HG02840 (cell line): ENCODE measurements at regions not wholly inside any gene's neighbourhood (a gene's known extent, or its start where the extent isn't known, plus 50 kb on each side); places are given as distances from the start of the nearest gene placed in this dataset.

Experiments
- ATAC-seq: cut with Tn5 transposase; IDR thresholded peaks from one replicate; pipeline ENCODE4 v1.9.1; 2021; ENCODE audit warnings: mild to moderate bottlenecking, moderate library complexity, moderate number of reproducible peaks; ENCODE audit not compliant: unreplicated experiment, low FRiP score

DNA sequence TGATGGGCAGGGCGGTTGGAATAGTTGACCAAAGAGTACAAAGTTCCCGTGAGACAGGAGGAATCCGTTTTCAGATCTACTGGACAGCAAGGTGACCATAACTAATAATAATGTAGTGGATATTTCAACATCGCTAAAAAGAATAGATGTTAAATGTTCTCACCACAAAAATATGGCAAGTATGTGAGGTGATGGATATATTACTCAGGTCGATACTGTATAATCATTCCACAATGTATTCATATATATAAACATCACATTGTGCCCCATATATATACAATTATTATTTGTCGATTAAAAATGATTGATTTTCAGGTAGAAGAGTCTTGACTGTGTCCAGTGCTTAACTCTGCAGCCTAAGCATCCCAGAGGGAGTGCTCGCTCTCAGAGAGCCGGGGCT is 141.6 kb upstream of the TENM3 start:
- ATAC-seq: no peak

DNA sequence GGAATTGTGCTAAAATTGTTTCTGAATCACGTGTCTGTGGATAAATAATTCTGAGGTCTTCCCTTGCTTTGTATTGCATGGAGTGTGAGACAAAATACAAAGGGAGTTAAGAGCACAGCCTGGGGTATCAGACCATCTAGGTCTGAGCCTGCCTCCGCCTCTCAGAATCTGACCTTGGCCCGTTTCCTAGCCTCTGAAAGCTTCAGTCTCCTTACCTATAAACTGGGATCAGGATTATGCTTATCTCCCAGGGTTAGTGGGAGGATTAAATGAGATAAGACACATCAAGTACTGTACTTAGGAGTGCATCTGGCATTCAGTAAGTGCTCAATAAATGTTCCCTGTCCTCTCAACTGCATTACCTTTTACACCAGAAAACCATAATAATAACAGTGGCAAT is 140.6 kb upstream of the TENM3 start:
- no peak for ATAC-seq

DNA sequence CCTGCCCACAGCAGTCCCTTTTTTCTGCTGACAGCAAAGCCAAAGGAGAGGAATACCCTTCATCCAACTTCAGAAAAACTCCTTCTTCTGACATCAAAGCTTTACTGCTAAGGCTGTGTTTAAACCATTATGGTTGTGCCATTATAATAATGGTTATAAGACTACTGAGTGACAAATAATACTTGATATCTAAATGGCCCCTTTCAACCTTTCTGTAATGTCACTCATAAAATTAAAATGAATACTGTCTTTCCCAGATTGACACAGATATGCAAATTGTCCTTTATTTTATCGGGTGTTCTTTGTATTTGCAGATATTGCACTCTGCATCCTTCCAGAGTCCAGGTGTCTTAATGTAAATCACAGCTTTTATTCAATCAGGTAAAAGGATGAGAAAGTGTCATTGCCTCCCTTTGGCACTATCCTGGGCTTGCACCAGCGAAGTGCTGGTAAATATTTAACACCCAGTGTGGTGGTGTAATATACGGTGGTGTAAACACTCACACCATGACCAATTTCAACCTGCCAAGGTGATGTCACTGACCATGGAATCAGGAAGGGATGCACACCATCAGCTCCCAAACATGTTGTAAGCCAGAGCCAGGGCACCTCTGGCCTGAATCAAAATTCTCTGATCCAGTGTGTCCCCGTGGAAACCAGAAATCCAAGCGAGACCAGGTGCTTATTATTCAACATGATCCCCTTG is 139.4 kb upstream of the TENM3 start:
- no peak for ATAC-seq

DNA sequence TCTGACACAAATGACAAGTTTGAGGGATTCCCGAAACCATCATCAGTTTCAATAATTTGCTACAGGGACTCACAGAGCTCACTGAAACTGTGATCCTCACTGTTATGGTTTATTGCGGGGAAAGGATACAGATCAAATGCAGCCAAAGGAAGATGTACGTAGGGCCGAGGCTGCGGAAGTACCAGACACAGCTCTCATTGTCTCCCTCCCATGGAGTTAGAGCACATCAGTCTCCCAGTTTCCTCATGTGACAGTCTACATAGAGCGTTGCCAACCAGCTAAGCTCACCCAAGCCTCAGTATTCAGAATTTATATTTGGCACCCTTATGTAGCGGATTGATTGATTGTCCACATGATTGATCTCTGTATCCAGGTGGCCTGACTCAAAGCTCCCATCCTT is 137.8 kb upstream of the TENM3 start:
- ATAC-seq: no peak

DNA sequence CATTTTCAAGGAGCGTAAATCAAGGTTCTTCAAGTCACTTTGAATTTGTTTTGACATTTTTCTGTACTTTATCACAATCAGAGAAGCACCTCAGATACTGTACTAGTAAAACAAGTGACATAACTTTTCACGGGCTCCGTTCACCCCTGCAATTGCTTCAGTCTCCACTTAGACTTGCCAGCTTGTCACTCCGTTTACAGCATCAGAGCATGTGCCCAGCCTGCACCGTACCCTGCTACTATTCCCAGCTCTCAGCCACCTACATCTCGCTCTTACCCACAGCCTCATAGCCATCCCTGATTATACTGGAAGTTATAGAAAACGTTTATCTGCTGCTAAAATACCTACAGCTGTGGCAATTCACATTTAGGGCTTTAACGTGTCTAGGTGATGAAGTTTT is 135.3 kb upstream of the TENM3 start:
- ATAC-seq: no peak

DNA sequence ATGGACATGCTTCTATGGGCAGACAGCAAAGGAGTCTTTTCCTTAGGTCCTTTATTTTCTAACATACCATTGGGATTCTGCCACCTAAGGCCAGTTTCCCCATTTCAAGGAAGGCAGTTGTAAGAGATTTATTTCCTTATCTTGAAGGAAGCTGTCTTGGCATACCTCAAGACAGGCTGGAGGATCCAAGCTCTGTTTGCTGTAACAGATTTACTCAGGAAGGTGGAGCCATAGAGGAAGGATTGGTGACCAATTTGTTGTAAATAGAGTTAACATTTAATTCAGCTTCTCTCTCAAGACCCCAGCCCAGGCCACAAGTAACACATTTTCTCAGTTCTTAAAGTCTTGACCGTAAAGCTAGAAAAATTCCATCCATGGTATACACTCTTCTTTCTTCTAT is 131.6 kb upstream of the TENM3 start:
- ATAC-seq: no peak

DNA sequence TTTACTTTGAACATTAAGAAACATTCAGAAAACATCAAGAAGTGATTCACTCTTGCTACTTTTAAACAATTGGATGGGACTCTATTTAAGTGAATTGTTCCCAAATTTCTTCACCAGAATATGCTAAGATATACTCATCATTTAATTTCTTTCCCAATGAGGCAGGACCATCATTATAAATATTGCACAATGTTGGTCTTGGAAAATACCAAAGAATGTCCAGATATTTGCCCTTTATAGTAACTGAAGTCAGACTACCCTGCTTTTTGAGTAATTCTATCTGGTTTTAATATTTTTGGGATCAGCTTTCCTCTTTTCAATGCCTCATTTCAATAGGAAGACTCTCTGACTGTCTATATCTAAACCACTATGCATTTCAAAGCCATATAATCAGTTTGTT is 129.4 kb upstream of the TENM3 start:
- no peak for ATAC-seq

DNA sequence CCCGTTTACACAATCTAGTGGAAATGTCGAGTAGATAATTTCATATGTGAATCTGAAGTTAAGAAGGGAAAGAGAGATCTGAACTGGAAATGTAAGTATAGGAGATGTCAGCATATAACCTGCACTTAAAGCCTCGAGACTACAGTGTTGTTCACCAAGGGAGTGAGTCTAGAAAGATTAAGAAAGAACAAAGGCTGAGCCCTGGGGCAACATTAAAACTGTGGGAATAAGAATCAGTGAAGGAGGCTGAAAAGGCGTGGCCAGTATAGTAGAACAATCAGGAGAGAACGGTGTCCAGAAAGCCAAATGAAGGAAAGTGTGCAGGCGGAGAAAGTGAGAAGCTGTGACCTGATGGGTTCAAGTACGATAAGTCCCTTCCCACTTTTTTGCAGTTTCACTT is 118.8 kb upstream of the TENM3 start:
- ATAC-seq: no peak

DNA sequence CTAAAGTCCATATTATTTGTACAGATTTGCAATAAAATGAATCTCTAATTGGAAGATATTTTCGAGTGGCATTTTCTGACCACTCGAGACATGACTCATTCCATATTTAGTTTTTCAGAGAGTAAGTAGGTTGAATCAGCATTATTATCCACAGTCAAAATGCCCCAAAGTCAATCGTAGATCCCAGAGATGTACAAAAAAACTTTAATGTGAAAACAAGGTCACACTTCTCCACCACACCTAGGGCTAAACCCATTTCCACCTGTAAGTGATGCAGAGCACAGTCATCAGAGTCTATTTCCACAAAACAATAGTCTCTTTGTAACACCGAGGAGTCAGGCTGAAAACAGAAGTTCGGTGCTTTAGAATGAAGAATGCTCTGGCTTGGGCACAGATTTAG is 117.1 kb upstream of the TENM3 start:
- no peak for ATAC-seq

DNA sequence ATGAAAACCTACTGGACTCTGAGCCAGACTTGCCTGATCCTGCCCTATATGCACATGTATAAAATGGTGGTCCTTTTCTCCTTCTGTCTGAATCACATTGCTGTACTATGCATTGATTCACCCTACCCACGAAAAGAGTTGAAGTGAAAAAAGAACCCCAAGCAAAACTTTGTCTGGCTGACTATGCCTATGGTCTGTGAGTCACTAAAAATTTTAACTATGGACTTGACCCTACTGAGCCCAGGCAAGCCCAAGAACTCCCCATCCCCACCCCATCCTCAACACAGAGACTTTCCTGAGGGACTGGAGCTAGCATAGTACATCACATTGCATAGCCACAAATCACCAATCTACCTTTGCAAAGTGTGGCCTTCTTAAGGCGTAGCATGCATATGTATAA is 116.6 kb upstream of the TENM3 start:
- ATAC-seq: no peak

DNA sequence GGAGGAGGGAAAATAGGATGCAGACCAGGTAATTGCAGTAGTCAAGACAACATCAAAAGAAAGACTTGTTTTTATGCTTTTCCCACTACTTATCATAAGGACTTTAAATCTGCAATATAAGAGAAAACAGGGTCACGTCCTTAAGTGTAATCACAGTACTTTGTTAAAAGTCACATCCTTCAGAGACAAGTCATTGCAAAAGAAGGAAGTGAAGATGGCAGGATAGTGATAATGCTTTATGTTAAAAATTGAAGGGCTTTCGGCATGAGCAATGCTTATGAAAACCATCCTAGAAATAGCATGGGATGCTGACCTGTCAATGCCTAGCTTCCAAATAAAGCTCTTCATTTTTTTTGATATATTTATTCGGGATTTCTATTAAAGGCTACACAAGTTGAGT is 110.2 kb upstream of the TENM3 start:
- ATAC-seq: no peak

DNA sequence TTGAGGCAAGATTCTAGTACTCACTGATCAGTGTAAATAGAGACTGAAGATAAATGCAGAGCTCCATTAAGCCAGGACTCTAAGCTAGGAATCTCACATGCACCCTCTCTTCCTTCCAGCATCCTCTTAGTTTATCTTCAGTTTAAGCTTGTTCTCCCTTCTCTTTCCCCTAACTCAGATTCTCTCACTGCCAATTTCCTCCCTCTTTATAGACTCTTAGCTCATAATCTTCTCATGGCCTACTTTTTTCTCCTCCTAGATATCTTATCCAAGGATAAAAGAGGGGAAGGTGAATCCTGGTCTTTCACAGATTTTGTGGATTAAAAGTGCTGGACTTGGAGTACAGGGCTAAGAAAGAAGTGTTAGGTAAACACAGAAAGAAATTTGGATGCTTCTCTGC is 108.9 kb upstream of the TENM3 start:
- ATAC-seq: no peak

DNA sequence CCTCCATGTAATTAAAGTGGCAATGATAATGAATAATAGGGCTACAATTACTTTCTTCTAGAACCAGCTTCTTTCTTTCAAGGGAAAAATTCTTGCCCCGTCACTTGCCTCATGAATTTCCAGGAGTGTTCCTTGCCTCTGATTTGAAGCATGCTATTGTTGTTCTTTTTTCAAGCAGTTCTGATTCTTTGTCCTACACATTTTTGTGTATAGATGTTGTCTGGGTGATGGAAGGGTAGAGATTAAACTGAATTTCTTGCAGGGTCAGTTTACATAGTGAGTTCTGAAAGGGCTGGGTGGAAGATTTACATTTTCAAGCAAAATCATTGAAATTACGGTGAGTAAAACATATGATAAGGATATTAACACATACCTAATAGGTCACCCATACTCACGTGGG is 107.0 kb upstream of the TENM3 start:
- ATAC-seq: no peak

DNA sequence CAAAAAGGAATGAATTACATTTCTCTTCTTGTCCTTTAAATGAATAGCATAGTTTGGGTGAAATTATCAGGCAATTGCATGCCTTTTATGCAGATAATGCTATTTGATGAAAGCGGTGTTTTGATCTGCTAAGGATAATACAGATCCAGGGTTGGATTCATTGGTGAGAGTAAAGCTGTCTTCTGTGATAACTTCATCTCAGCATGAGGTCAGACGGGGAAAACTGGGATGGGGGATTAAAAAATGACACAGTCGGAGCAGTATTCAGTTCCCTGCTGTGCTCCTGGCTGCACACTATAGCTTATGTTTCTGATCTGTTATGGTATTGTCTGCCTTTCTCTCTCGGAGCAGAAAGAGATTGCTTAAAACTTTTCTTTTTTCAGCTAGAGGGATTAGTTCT is 105.9 kb upstream of the TENM3 start:
- no peak for ATAC-seq

DNA sequence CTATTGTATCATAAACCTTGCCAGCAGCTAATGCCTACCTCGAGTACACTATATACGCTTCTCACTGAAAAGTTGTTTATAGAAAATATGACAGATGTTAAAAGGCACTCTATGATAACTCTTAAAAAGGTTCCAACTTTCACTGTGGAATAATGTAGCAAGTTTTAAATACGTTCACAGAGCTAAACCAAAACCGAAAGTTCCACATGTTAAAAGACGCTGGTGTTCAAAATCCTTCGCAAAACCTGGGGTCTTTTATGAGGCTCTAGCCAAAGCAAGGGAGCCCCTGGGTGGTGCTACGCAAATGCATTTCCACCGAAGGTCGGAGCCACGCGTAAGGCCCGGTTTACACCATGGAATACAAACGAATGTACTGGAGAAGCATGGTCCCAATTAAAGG is 103.7 kb upstream of the TENM3 start:
- no peak for ATAC-seq

DNA sequence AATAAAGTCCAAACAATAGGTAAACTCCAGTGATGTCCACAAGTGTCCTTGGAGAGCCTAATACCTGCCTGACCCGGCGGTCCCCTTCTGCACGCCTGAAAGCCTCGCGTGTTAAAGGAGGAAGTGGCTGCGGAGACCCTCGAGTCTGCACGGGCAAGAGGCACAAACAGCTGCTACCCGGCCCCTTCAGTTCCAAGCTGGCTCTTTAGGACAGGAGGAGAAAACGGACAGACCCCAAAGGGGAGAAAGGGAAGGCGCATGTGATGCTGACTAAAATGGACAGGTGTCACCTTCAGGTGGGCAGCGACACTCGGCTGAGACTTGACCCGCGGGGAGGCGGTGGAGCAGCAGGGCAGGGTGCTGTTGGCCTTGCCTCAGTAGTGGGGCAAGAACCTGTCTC is 102.7 kb upstream of the TENM3 start:
- no peak for ATAC-seq

DNA sequence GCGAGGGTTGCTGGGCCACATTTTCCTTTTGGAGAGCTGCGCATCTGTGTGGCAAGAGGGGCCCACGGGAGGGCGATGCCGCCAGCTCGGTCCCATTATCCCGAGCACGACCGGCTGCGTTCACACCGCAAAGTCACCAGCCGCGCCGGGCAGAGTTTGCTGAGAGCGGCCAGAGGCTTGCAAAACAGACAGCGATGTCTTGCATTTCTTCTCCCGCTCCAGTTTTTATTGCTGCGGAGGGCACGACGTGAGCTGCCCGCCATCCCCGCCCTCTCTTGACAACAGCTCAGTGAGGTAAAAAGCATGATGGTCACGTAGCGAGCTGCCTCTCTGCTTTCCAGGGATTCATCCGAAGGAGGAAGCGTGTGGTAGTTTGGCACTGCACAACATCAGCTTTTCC is 102.1 kb upstream of the TENM3 start:
- no peak for ATAC-seq

DNA sequence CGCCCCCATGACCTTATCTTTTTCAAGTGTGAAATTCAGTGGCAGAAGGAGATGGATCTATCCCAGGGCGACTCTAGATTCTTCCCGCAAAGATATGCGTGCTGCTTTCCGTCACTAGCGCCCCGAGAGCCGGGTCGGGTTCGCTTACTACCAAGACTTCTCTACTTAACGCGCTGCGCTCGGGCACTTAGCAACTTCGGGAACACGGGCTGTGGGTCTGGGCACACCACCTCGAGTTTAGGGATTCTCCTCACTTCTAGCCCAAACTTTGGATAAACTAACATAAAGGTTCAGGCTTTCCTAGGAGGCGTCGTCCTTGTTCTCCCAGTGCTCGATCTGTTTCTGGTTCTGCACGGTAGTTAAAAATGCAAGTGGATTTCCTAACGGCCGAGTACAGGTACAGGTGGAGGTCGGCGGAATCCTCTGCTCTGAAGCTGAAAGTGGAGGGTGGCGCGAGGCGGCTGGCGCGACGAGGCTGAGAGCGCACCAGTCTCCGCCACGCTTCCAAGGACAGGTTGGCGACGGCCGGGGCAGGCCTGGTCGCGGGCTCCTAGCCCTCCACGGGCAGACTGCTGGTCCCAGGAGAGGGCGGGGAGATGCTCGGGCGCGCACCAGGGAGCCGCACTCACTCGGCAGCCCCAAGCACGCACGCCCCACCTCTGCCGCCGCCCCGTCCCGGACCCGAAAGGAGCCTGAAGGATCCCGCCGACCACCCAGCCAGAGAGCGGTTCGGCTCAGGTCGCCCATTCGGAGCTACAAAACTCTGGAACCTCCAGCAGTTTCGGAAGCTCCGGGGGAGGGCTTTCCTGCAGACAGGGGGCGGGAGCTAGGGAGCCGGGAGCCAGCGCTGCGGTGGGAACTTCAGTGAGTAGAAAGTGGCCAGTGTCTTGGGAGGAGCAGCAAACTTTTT is 100.8 kb upstream of the TENM3 start:
- no peak for ATAC-seq

DNA sequence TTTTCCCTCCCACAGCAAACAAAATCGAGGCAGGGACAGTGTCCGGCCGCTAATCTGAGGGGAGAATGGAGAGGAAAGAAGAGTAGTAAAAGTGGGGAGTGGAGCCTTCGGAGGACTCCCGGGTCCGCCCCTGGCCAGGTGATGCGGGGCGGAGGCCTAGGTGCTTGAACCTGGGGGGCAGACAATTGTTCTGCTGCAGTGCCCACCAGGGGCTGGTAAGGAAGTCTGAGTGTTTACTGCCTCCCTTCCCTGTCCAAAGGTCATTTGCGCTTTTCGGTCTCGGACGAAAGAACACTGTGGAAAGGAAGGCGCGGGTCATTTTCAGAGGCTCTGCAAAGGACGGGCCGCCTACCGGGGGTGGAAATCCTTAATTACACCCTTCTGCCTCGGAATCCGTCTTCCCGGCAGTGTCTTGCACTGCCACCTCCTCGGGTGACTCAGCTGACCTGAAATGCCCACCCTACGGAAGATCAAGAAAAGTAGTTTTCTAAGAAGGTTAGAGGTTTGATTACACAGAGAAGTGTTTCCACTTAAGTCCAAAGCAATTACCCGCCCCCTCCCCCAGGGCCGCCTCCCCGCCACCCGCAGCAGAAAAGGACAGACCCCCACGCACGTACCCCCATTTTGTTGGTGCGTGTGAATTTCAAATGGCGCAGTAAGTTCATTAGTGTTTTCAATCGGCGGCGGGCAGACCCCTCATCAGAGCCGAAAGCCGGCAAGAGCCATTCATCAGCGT is 99.9 kb upstream of the TENM3 start:
- ATAC-seq: no peak

DNA sequence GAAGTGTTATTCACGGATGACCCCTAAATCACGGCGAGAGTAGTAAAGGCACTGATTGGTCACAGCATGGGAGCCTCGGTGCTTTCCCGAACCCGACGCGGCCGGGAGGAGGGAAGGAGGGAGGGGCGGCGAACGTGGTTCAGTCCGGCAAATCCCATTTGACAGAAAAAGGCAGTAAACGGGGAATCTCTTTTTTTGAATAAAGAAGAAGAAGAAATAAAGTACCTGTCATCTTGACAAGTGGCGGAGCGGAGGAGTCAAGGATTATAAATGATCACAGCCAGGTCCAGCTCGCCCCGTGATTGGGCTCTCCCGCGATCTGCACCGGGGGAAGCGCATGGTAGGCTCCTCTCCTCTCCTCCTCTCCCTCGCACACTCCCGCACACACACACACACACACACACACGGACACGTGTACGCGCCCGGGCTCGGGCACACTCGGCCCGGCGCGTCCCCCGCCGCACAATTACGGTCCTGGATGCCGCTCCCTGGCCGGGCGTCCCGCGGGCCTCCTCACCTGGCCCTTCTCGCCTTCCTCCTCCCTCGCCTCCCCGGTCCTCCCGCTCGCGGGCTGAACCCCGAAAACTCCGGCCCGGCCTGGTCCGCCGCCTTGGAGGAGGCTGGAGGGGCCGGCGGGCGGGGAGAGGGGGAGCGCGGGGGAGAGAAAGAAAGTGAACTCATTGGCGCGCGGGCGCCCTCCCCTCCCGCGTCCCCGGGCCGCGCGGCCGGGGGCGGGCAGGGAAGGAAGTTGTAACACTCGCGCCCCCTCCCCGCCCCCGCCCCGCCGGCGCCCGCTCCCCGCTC is 99.2 kb upstream of the TENM3 start:
- ATAC-seq: no peak
